AG08395 (cell line): ENCODE measurements at regions not wholly inside any gene's neighbourhood (a gene's known extent, or its start where the extent isn't known, plus 50 kb on each side); places are given as distances from the start of the nearest gene placed in this dataset.
A peak's percentile ranks its signal among the peaks of the same experiment; 100 is the strongest.
"Not testable (repeated sequence)": the region's sequence is repeated elsewhere in the genome, so short reads cannot be mapped to it uniquely, and the experiment has no call there.

Source experiments
- DNase-seq: peaks from one replicate; pipeline ENCODE4 v3.0.0; 2012; ENCODE audit warnings: mixed read lengths, low spot score

GRCh38 chr12:119931402-119931801 is 54.3 kb upstream of the CIT start:
- no peak for DNase-seq

- DNase-seq = no peak
Measured at GRCh38 chr12:119932921-119933320, 55.8 kb upstream of the CIT start.

- not testable (repeated sequence) for DNase-seq
Measured at GRCh38 chr12:119934780-119935179, 54.3 kb upstream of the BICDL1 start.

- DNase-seq = no peak
Measured at GRCh38 chr12:119936705-119937311, 52.2 kb upstream of the BICDL1 start.

- peak; percentile 84 for DNase-seq
Measured at GRCh38 chr12:119938049-119938667, 50.9 kb upstream of the BICDL1 start.
